VCaP (cell line): ENCODE measurements at regions not wholly inside any gene's neighbourhood (a gene's known extent, or its start where the extent isn't known, plus 50 kb on each side); places are given as distances from the start of the nearest gene placed in this dataset.
"Not testable (repeated sequence)": the region's sequence is repeated elsewhere in the genome, so short reads cannot be mapped to it uniquely, and the experiment has no call there.

Experiments used
- H3K27ac ChIP-seq: fragments of 450-650 bp; 2 replicates; pipeline ENCODE4 v1.5.1; 2017
- TF ChIP-seq, protein P1 (sequence below): fragments of 450-650 bp; conservative IDR thresholded peaks from 2 replicates; pipeline ENCODE4 v1.5.1; 2017; ENCODE audit warnings: mild to moderate bottlenecking, moderate library complexity

DNA sequence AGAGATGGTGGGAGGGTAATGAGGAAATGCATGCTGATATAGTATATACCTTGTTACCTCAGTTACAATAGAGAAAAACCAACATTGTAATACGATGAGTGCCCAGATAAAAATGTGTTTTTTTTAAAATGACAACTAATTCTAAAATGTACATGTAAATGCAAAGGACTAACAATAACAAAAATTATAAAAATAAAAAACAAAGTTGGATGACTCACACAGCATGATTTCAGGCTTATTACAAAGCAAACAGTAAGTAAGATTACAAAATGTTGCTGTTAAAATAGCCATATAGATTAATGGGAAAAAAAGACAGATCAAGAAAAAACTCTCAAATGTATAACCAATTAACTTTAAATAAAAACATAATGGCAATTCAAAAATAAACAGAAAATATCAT is 1099.4 kb downstream of the FSCB start:
- no peak overlapping the region for H3K27ac ChIP-seq
- TF ChIP-seq, protein P1, sequence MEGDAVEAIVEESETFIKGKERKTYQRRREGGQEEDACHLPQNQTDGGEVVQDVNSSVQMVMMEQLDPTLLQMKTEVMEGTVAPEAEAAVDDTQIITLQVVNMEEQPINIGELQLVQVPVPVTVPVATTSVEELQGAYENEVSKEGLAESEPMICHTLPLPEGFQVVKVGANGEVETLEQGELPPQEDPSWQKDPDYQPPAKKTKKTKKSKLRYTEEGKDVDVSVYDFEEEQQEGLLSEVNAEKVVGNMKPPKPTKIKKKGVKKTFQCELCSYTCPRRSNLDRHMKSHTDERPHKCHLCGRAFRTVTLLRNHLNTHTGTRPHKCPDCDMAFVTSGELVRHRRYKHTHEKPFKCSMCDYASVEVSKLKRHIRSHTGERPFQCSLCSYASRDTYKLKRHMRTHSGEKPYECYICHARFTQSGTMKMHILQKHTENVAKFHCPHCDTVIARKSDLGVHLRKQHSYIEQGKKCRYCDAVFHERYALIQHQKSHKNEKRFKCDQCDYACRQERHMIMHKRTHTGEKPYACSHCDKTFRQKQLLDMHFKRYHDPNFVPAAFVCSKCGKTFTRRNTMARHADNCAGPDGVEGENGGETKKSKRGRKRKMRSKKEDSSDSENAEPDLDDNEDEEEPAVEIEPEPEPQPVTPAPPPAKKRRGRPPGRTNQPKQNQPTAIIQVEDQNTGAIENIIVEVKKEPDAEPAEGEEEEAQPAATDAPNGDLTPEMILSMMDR = no peak

DNA sequence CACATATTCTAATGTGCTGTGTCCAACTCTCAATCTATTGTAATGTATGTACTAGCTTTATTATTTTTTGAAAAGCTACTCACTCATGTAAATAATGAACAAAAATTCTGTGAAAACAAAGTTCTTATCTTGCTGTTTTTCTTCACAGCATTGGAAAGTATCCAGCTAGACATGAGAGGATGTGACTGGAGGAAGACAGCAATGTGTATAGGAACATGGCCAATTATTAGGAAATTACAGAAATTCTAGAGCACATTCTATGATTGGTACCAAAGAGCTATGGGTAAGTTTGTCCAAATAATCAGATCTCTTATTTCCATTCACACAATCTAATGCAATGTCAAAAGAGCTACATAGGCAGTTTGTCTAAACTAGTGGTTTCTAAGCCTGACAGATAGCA is 1100.2 kb downstream of the FSCB start:
- TF ChIP-seq, protein P1 = no peak
- no peak overlapping the region for H3K27ac ChIP-seq

DNA sequence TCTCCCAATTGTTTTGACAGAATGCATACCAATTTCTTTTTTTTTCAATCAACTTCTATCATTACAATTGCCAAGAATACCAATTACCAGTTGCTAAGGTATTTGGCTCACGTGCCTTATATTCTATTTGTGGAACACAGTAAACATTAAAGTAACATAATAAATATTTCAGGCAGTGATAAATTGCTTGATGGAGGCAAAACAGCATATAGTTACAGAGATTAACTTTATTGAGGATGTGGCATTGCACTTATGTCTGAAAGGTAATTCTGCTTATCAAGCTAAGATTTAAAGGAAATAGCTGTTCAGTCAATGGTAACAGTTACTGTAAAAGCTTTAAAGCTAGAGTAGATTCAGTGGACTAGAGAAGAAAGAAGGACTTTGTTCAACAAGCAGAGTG is 1107.8 kb downstream of the FSCB start:
- TF ChIP-seq, protein P1 = no peak
- no peak overlapping the region for H3K27ac ChIP-seq

DNA sequence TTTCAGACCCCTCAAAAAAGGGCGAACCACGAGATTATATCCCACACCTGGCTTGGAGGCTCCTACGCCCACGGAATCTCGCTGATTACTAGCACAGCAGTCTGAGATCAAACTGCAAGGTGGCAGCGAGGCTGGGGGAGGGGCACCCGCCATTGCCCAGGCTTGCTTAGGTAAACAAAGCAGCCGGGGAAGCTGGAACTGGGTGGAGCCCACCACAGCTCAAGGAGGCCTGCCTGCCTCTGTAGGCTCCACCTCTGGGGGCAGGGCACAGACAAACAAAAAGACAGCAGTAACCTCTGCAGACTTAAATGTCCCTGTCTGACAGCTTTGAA is 1136.6 kb downstream of the FSCB start:
- not testable (repeated sequence) for H3K27ac ChIP-seq

DNA sequence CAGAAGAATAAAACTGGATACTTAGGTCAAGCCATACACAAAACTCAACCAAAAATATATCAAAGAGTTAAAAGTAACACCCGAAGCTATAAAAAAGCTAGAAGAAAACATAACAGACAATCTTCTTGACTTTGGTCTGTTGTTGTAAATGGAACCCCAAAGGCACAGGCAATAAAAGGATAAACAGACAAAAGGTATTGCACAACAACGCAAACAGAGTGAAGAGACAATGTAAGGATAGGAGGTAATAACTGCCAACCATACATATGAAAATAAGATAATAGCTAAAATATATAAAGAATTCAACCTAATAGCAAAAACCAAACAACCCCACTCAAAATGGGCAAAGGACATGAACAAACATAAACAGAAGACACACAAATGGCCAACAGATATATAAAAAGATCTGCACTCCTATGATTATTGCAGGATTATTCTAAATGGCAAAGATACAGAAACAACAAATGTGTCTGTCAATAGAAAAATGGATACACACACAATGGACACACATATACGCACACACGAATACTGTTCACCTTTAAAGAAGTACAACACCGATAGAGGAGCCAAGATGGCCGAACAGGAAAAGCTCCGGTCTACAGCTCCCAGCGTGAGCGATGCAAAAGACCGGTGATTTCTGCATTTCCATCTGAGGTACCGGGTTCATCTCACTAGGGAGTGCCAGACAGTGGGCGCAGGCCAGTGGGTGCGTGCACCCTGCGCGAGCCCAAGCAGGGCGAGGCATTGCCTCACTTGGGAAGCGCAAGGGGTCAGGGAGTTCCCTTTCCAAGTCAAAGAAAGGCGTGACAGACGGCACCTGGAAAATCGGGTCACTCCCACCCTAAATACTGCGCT is 1137.1 kb downstream of the FSCB start:
- no peak overlapping the region for H3K27ac ChIP-seq
- TF ChIP-seq, protein P1 = no peak

DNA sequence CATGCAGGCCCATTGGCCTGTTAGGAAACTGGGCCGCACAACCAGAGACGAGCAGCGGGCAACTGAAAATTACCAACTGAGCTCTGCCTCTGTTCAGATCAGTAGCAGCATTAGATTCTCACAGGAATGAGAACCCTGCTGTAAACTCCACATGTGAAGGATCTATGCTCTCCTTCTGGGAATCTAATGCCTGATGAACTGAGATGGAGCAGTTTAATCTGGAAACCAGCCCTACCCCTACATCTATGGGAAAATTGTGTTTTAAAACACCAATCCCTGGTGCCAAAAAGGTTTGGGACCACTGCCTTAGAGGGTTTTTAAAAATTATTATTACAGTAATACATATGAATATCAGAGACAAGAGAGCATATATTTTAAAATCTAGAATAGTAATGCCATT is 1144.5 kb downstream of the FSCB start:
- H3K27ac ChIP-seq = no peak overlapping the region
- TF ChIP-seq, protein P1 = no peak

DNA sequence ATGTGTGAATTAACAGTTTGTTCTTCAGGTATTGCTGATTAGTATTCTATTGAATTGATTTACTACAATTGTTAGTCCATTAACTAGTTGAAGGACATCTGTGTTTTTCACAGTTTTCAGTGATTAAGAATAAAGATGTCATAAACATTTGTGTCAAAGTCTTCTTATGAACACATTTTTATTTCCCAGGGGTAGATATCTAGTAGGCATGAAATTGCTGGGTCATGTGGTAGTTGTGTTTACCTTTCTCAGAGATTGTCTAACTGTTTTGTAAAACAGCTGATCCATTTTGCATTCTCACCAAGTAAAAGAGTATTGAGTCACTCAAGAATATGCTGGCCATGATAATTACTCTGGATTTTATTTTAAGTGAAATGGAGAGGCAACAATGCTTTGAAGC is 1145.3 kb downstream of the FSCB start:
- TF ChIP-seq, protein P1 = no peak

DNA sequence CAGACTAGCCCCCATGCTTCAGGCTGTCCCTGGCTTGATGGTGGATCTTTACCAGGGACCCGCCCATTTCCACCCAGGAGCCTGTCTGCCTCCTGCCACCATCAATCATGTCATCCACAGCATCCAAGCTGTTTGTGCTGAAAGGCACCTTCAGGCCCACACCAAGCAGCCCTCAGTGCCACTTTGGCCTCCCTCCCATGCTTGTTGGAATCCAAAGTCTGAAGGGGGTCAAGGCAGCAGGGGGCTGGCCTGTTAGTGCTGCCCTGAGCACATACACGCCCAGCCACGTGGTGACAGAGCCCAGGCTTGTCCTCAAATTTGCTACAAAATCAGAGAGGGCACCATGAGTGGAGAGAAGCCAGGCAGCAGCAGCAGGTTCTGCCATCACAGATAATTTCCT is 1146.8 kb downstream of the FSCB start:
- H3K27ac ChIP-seq = no peak overlapping the region
- TF ChIP-seq, protein P1 = no peak

More for the DNA sequence above, 1145.3 kb downstream of the FSCB start:
- no peak overlapping the region for H3K27ac ChIP-seq
